Esophagus squamous epithelium (tissue), 5 donors: ENCODE measurements at regions not wholly inside any gene's neighbourhood (a gene's known extent, or its start where the extent isn't known, plus 50 kb on each side); places are given as distances from the start of the nearest gene placed in this dataset.

Experiments used
- DNase-seq: peaks from one replicate; lab custom pipeline; 2025; lab: John Stamatoyannopoulos, UW
- H3K27ac ChIP-seq, 4 donors: fragments of 200-600 bp; sonication (generic); one replicate each; pipeline ENCODE4 v1.5.1; 2016 to 2019; ENCODE audit warnings: mild to moderate bottlenecking in 1 of 4
- H3K27me3 ChIP-seq, 4 donors: fragments of 200-600 bp; sonication (generic); 1 replicate in 3 of 4; 2 replicates in 1 of 4; pipeline versions ENCODE4 v1.5.1 to v1.6.0; 2017 to 2021; ENCODE audit warnings: antibody characterized with exemption in 1 of 4
- H3K36me3 ChIP-seq, 3 donors: fragments of 200-600 bp; sonication (generic); one replicate each; pipeline ENCODE4 v1.5.1; 2016 to 2019
- H3K4me1 ChIP-seq, 3 donors: fragments of 200-600 bp; sonication (generic); one replicate each; pipeline ENCODE4 v1.5.1; 2017 to 2019
- H3K4me3 ChIP-seq, 4 donors: fragments of 200-600 bp; sonication (generic); 1 replicate in 3 of 4; 2 replicates in 1 of 4; pipeline ENCODE4 v1.5.1; 2016 to 2019; ENCODE audit warnings: mild to moderate bottlenecking in 2 of 4, moderate library complexity in 1 of 4
- H3K9me3 ChIP-seq, 3 donors: fragments of 200-600 bp; sonication (generic); one replicate each; pipeline ENCODE4 v1.5.1; 2016 to 2019
- POLR2A ChIP-seq, 4 donors: fragments of 450-650 bp; IDR thresholded peaks; one replicate each; pipeline ENCODE4 v1.6.1; 2017; ENCODE audit warnings: antibody characterized with exemption in 4 of 4, mild to moderate bottlenecking in 4 of 4, moderate library complexity in 3 of 4
- WGBS, 2 donors: methylation state at CpG; one replicate each; pipeline ENCODE4 v1.1.5; 2018; 5-methylcytosine and 5-hydroxymethylcytosine counted together
- intact Hi-C: fragments of 100-400 bp; cut with DNase I; formaldehyde crosslinking; loops from one replicate; pipeline ENCODE4 v1.15.0; 2022
- TF ChIP-seq, protein P1 (sequence below), 6 experiments: fragments of 450-650 bp in 4 of 6; fragments of 200-600 bp in 2 of 6; sonication (generic) in 2 of 6; IDR thresholded peaks; one replicate each; pipeline ENCODE4 v1.5.1; 2016 to 2019; ENCODE audit warnings: antibody characterized with exemption in 6 of 6, mild to moderate bottlenecking in 4 of 6, moderate library complexity in 4 of 6
- donor health status: DM: yes; HTN: yes; CAD: no.

GRCh38 chr18:70456376-70456775 lies 167.5 kb downstream of the SOCS6 start:
- WGBS, 2 donors = 66 to 82% methylated on average over 6 of the region's 6 CpGs
- Histone ChIP-seq H3K9me3 (no peaks in the 10 kb centered on the region), H3K4me1 (no peaks in the 10 kb centered on the region), H3K27ac (no peak overlapping the region), H3K27me3 (peaks cover 0 to 23% (median 0%) of the 10 kb centered on the region in 4 donors), H3K4me3 (no peak overlapping the region), H3K36me3 (no peaks in the 10 kb centered on the region)
- no peak for DNase-seq
- intact Hi-C loops = no loop called here
- TF ChIP-seq POLR2A (IDR thresholded peaks at IDR 0.05) = no peak
- TF ChIP-seq, protein P1, sequence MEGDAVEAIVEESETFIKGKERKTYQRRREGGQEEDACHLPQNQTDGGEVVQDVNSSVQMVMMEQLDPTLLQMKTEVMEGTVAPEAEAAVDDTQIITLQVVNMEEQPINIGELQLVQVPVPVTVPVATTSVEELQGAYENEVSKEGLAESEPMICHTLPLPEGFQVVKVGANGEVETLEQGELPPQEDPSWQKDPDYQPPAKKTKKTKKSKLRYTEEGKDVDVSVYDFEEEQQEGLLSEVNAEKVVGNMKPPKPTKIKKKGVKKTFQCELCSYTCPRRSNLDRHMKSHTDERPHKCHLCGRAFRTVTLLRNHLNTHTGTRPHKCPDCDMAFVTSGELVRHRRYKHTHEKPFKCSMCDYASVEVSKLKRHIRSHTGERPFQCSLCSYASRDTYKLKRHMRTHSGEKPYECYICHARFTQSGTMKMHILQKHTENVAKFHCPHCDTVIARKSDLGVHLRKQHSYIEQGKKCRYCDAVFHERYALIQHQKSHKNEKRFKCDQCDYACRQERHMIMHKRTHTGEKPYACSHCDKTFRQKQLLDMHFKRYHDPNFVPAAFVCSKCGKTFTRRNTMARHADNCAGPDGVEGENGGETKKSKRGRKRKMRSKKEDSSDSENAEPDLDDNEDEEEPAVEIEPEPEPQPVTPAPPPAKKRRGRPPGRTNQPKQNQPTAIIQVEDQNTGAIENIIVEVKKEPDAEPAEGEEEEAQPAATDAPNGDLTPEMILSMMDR (IDR thresholded peaks at IDR 0.05) = no peak

DNA sequence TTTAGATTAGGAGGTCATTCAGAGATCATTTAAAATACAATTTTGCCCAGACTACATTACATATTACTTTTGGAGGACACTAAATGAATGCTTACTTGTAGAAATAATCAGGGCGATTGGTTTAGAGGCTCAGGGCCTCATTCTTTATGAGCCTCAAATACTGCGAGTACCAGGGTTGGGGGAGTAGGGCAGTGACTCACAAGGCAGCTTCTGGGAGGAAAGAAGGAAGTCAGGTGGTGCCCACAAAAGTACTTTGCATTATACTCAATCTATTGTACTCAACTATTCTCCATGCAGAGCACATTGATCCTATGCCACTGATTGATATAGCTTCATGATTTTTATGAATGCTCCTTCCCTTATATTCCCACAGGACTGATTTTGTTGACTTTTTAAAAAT lies 166.9 kb downstream of the SOCS6 start:
- TF ChIP-seq, protein P1 (IDR thresholded peaks at IDR 0.05) = no peak
- no peak for TF ChIP-seq POLR2A (IDR thresholded peaks at IDR 0.05)
- H3K36me3 ChIP-seq = no peaks in the 10 kb centered on the region
- DNase-seq = no peak
- intact Hi-C loops = no loop called here
- no peak overlapping the region for H3K27ac ChIP-seq
- peaks cover 0 to 24% (median 0%) of the 10 kb centered on the region in 4 donors for H3K27me3 ChIP-seq
- no peak overlapping the region for H3K4me3 ChIP-seq
- no peaks in the 10 kb centered on the region for H3K9me3 ChIP-seq
- WGBS, 2 donors = 61 to 68% methylated on average over 2 of the region's 2 CpGs
- H3K4me1 ChIP-seq = no peaks in the 10 kb centered on the region

GRCh38 chr18:70454704-70455322 lies 166.0 kb downstream of the SOCS6 start:
- TF ChIP-seq, protein P1 (IDR thresholded peaks at IDR 0.05) = peak; percentile 42 to 79 (median 68)
- no peak for TF ChIP-seq POLR2A (IDR thresholded peaks at IDR 0.05)
- Histone ChIP-seq H3K9me3 (no peaks in the 10 kb centered on the region), H3K36me3 (no peaks in the 10 kb centered on the region), H3K4me1 (no peaks in the 10 kb centered on the region), H3K4me3 (no peak overlapping the region), H3K27ac (no peak overlapping the region), H3K27me3 (peaks cover 0 to 18% (median 0%) of the 10 kb centered on the region in 4 donors)
- intact Hi-C loops = loop anchor here (5.0 kb wide), 1 partner anchor 263 kb away; no protein-coding TSS in a partner anchor
- WGBS, 2 donors = 27 to 28% methylated on average over 5 of the region's 5 CpGs
- DNase-seq = no peak

DNA sequence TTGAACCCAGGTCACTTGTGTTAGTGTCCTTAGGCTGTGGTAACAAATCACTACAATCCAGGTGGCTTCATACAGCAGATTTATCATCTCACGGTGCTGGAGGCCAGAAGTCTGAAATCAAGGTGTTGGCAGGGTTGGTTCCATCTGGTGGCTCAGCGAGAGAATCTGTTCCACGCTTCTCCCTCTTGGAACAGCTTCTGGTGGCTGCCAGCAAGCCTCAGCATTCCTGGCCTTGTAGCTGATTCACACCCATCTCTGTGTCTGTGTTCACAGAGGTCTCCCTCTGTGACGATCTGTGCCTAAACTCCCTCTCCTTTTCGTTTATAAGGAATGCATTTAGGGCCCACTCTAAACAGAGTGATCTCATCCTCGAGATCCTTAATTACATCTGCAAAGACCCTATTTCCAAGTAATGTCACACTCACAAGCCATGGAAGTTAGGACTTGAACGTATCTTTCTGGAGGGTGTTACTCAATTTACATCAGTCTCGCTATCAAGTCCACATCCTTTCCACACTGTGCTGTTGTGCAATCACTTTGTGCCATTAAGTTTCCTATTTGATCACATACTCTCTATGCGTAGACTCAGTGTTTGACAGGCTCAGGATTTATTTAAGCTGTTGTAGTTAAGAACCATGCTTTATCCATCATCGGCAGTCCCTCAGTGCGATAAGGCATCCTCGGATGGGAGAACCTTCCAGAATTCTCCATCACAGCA lies 164.4 kb downstream of the SOCS6 start:
- Histone ChIP-seq H3K4me3 (no peak overlapping the region), H3K9me3 (no peaks in the 10 kb centered on the region), H3K36me3 (no peaks in the 10 kb centered on the region), H3K27me3 (peaks cover 0 to 10% (median 0%) of the 10 kb centered on the region in 4 donors), H3K4me1 (no peaks in the 10 kb centered on the region), H3K27ac (no peak overlapping the region)
- TF ChIP-seq, protein P1 (IDR thresholded peaks at IDR 0.05) = no peak
- TF ChIP-seq POLR2A (IDR thresholded peaks at IDR 0.05) = no peak
- intact Hi-C loops = loop anchor here (5.0 kb wide), 1 partner anchor 261 kb away; no protein-coding TSS in a partner anchor
- no peak for DNase-seq
- WGBS, 2 donors = 66 to 73% methylated on average over 11 to 12 of the region's 12 CpGs

DNA sequence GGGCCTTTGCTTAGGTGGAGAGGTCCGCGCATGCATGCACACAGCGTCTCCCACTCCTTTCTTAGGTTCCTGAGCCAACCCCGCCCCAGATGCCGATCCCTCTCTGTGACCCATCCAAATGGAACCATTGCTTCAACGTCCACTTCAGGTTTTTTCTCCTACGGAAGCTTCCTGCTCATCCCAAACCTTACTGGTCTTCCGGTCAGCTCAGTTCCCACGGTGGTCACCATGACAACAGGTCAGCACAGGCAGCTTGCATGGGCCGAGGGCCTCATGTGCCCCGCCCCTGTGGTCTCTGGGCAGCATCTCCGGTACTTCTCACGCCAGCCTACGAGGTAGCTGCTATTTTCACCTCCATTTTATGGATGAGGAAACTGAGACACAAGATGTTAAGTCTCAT lies 163.7 kb downstream of the SOCS6 start:
- H3K4me1 ChIP-seq = no peaks in the 10 kb centered on the region
- peaks cover 0 to 6% (median 0%) of the 10 kb centered on the region in 4 donors for H3K27me3 ChIP-seq
- no peak for TF ChIP-seq POLR2A (IDR thresholded peaks at IDR 0.05)
- TF ChIP-seq, protein P1 (IDR thresholded peaks at IDR 0.05) = no peak
- intact Hi-C loops = loop anchor here (5.0 kb wide), 1 partner anchor 260 kb away; no protein-coding TSS in a partner anchor
- no peak overlapping the region for H3K4me3 ChIP-seq
- DNase-seq = no peak
- H3K9me3 ChIP-seq = no peaks in the 10 kb centered on the region
- no peaks in the 10 kb centered on the region for H3K36me3 ChIP-seq
- WGBS, 2 donors = 79 to 80% methylated on average over 9 to 13 of the region's 14 CpGs
- H3K27ac ChIP-seq = no peak overlapping the region
